A549 (cell line): ENCODE measurements at regions not wholly inside any gene's neighbourhood (a gene's known extent, or its start where the extent isn't known, plus 50 kb on each side); places are given as distances from the start of the nearest gene placed in this dataset.

Experiments
- ATAC-seq, 2 experiments: fragments of 200-7000 bp in 1 of 2; fragments of >200 bp in 1 of 2; cut with Nextera tagmentation in 1 of 2; cut with Tn5 transposase in 1 of 2; 3 replicates each; pipeline versions ENCODE4 v1.8.0 to v1.9.1; 2018 to 2020; ENCODE audit warnings: mild to moderate bottlenecking in 1 of 2, moderate library complexity in 1 of 2
- CTCF ChIA-PET: fragments of 300-600 bp; sonication (Branson Sonifier 250); formaldehyde crosslinking; extraction: SDS; loops from one replicate; lab custom pipeline; 2021; ENCODE audit warnings: antibody characterized with exemption, inconsistent platforms; lab: Yijun Ruan, JAX
- POLR2A ChIA-PET: fragments of 350-600 bp; formaldehyde crosslinking; extraction: SDS; loops from one replicate; lab custom pipeline; 2021; ENCODE audit warnings: antibody characterized with exemption, inconsistent platforms; lab: Yijun Ruan, JAX
- DNase-seq, 2 experiments: peaks; one replicate each; pipeline versions ENCODE4 v3.0.0 to v3.0.0-alpha.2; 2011 to 2016; ENCODE audit warnings: low read depth in 1 of 2, low spot score in 1 of 2
- FAIRE-seq: peaks from 2 replicates; lab custom pipeline; 2011; peaks lifted over from hg19 to GRCh38; lab: Jason Lieb, UNC
- H3K27ac ChIP-seq, 2 experiments: fragments of >200 bp; sonication (Bioruptor Twin); formaldehyde crosslinking; 3 replicates each; pipeline ENCODE4 v1.5.1; 2016 to 2017
- H3K4me1 ChIP-seq: fragments of >200 bp; sonication (Bioruptor Twin); formaldehyde crosslinking; 3 replicates; pipeline ENCODE4 v1.6.1; 2016
- H3K4me2 ChIP-seq: fragments of >200 bp; sonication (Bioruptor Twin); formaldehyde crosslinking; 3 replicates; pipeline ENCODE4 v1.6.1; 2016
- H3K4me3 ChIP-seq: fragments of >200 bp; sonication (Bioruptor Twin); formaldehyde crosslinking; 3 replicates; pipeline ENCODE4 v1.5.1; 2016
- H3K9me3 ChIP-seq: fragments of >200 bp; sonication (Bioruptor Twin); formaldehyde crosslinking; 3 replicates; pipeline ENCODE4 v1.6.1; 2016
- ATOH8 ChIP-seq: fragments of 250-450 bp; sonication (Bioruptor Pico); IDR thresholded peaks from 2 replicates; pipeline ENCODE4 v1.5.0; 2020; ENCODE audit warnings: low read depth, mild to moderate bottlenecking, moderate library complexity
- BHLHE40 ChIP-seq: IDR thresholded peaks from 2 replicates; pipeline ENCODE4 v1.6.1; 2012; ENCODE audit warnings: low read depth, low read length, inconsistent platforms
- CBX8 ChIP-seq: fragments of 200-600 bp; sonication (generic); IDR thresholded peaks from 2 replicates; pipeline ENCODE4 v1.6.1; 2016
- CTCF ChIP-seq: fragments of >200 bp; sonication (Bioruptor Twin); formaldehyde crosslinking; IDR thresholded peaks from 3 replicates; pipeline ENCODE4 v1.5.1; 2016
- ELK1 ChIP-seq: fragments of 150-350 bp; IDR thresholded peaks from 2 replicates; pipeline ENCODE4 v1.6.1; 2014; ENCODE audit warnings: low read depth, mild to moderate bottlenecking, low read length
- EP300 ChIP-seq, 2 experiments: fragments of >200 bp; sonication (Bioruptor Twin); formaldehyde crosslinking; IDR thresholded peaks; 2 replicates in 1 of 2; 3 replicates in 1 of 2; pipeline ENCODE4 v1.6.1; 2016 to 2017
- FOSL2 ChIP-seq, 2 experiments: fragments of 450-650 bp in 1 of 2; fragments of >200 bp in 1 of 2; sonication (Bioruptor Twin) in 1 of 2; formaldehyde crosslinking; IDR thresholded peaks; 2 replicates each; pipeline versions ENCODE4 v1.5.0 to v1.6.1; 2016 to 2020; ENCODE audit warnings: mild to moderate bottlenecking in 1 of 2, moderate library complexity in 1 of 2
- HES2 ChIP-seq: fragments of >200 bp; sonication (Bioruptor Twin); formaldehyde crosslinking; IDR thresholded peaks from 2 replicates; pipeline ENCODE4 v1.6.1; 2016
- HOXA7 ChIP-seq: fragments of 250-450 bp; sonication (Bioruptor Pico); IDR thresholded peaks from 2 replicates; pipeline ENCODE4 v1.5.0; 2020; ENCODE audit warnings: mild to moderate bottlenecking, moderate library complexity
- MAFK ChIP-seq: fragments of 450-650 bp; IDR thresholded peaks from 2 replicates; pipeline ENCODE4 v1.6.1; 2014; ENCODE audit not compliant: partially characterized antibody
- MYC ChIP-seq: IDR thresholded peaks from 2 replicates; pipeline ENCODE4 v1.6.1; 2012; ENCODE audit warnings: mild to moderate bottlenecking, inconsistent platforms, low read length, improper control_type of control experiment, borderline replicate concordance
- NR3C1 ChIP-seq: fragments of >200 bp; sonication (Bioruptor Twin); formaldehyde crosslinking; IDR thresholded peaks from 3 replicates; pipeline ENCODE4 v1.6.1; 2017
- POLR2AphosphoS2 ChIP-seq: conservative IDR thresholded peaks from 2 replicates; pipeline ENCODE4 v1.6.1; 2012; ENCODE audit warnings: low read length, improper control_type of control experiment, inconsistent platforms
- RAD21 ChIP-seq, 2 experiments: fragments of >200 bp in 1 of 2; sonication (Bioruptor Twin) in 1 of 2; formaldehyde crosslinking in 1 of 2; IDR thresholded peaks in 1 of 2; conservative IDR thresholded peaks in 1 of 2; 2 replicates in 1 of 2; 3 replicates in 1 of 2; pipeline ENCODE4 v1.6.1; 2012 to 2018; ENCODE audit warnings: inconsistent platforms in 1 of 2
- RCOR1 ChIP-seq: fragments of 150-350 bp; IDR thresholded peaks from 2 replicates; pipeline ENCODE4 v1.6.1; 2014; ENCODE audit warnings: antibody characterized with exemption, low read length, low read depth
- REST ChIP-seq: fragments of 200-600 bp; sonication (generic); IDR thresholded peaks from 2 replicates; pipeline ENCODE4 v1.6.1; 2016; ENCODE audit warnings: antibody characterized with exemption, mild to moderate bottlenecking, moderate library complexity
- SMC3 ChIP-seq: fragments of >200 bp; sonication (Bioruptor Twin); formaldehyde crosslinking; IDR thresholded peaks from 3 replicates; pipeline ENCODE4 v1.6.1; 2018; ENCODE audit warnings: inconsistent platforms
- TP53 ChIP-seq: fragments of 250-450 bp; sonication (Bioruptor Pico); IDR thresholded peaks from 2 replicates; pipeline ENCODE4 v1.5.0; 2021; ENCODE audit warnings: mild to moderate bottlenecking, moderate library complexity
- ZC3H11A ChIP-seq: fragments of 450-650 bp; IDR thresholded peaks from 2 replicates; pipeline ENCODE4 v1.6.1; 2014; ENCODE audit warnings: antibody characterized with exemption, mild to moderate bottlenecking
- ZFP36 ChIP-seq: fragments of 450-650 bp; IDR thresholded peaks from 2 replicates; pipeline ENCODE4 v1.6.1; 2014; ENCODE audit warnings: borderline replicate concordance; ENCODE audit not compliant: partially characterized antibody
- ZSCAN20 ChIP-seq: fragments of 250-450 bp; sonication (Bioruptor Pico); IDR thresholded peaks from 2 replicates; pipeline ENCODE4 v1.8.0; 2022; ENCODE audit warnings: mild to moderate bottlenecking, moderate library complexity
- WGBS: methylation state at CpG from one replicate; pipeline ENCODE4 v1.1.6; 2017; ENCODE audit errors: missing lambda C conversion rate; 5-methylcytosine and 5-hydroxymethylcytosine counted together

GRCh38 chr10:58457761-58458616 lies 54.7 kb upstream of the BICC1 start (continued):
- TF ChIP-seq FOSL2 (IDR thresholded peaks at IDR 0.05) (no peak), FOSL2 (CRISPR knock-in tag; IDR thresholded peaks at IDR 0.05) (no peak), ZSCAN20 (CRISPR knock-in tag) (no peak), REST (no peak)

GRCh38 chr10:58459069-58459468 lies 53.6 kb upstream of the BICC1 start:
- Histone ChIP-seq H3K4me2 (no peak overlapping the region), H3K27ac (no peak overlapping the region), H3K4me3 (no peak overlapping the region), H3K9me3 (peaks cover 30% of the 10 kb centered on the region; the same call in 2 of the 3 replicates), H3K4me1 (no peaks in the 10 kb centered on the region)
- CTCF ChIA-PET: interaction anchor here (1.1 kb wide), 1 partner anchor 9 kb away, joined by 4 read pairs; no protein-coding TSS in a partner anchor
- WGBS: 68% methylated on average over 4 of the region's 4 CpGs
- ATAC-seq (no peak), DNase-seq (no peak), FAIRE-seq (no peak)
- no peak for TF ChIP-seq EP300 (IDR thresholded peaks at IDR 0.05)
- TF ChIP-seq ZFP36: no peak
- TF ChIP-seq HOXA7 (CRISPR knock-in tag): no peak
- TF ChIP-seq RAD21 (conservative IDR thresholded peaks at IDR 0.05 in 1 of 2, IDR thresholded peaks at IDR 0.05 in 1 of 2): no peak
- TF ChIP-seq ELK1: no peak
- no peak for TF ChIP-seq MYC
- no peak for TF ChIP-seq FOSL2 (IDR thresholded peaks at IDR 0.05)
- no peak for TF ChIP-seq FOSL2 (CRISPR knock-in tag; IDR thresholded peaks at IDR 0.05)
- no peak for TF ChIP-seq NR3C1
- no peak for TF ChIP-seq HES2
- TF ChIP-seq RCOR1: no peak
- TF ChIP-seq CTCF: no peak
- TF ChIP-seq REST: no peak
- no peak for TF ChIP-seq ZC3H11A
- no peak for TF ChIP-seq ATOH8 (CRISPR knock-in tag)
- TF ChIP-seq CBX8: no peak
- TF ChIP-seq BHLHE40: no peak
- no peak for TF ChIP-seq TP53 (CRISPR knock-in tag)
- no peak for TF ChIP-seq SMC3
- no peak for TF ChIP-seq POLR2AphosphoS2
- TF ChIP-seq MAFK: no peak
- POLR2A ChIA-PET: no interaction called here
